ENCODE measurements at regions not wholly inside any gene's neighbourhood (a gene's known extent, or its start where the extent isn't known, plus 50 kb on each side); places are given as distances from the start of the nearest gene placed in this dataset.

DNA sequence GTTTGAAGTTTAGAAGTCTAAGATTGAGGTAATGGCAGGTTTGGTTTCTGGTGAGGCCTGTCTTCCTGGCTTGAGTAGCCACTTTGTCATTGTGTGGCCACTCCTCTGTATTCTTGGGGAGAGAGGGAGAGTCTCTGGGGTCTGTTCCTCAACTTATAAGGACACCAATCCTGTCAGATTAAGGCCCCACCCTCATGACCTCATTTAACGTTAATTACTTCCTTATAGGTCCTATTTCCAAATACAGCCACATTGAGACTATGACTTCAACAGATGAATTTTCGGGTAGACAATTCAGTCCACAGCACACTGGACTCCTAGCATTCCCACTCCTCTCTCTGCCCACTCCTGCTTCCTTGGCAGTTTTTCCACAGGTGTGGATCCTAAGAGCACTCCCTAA lies 350.8 kb upstream of the CASK start:
- H3K9me3 ChIP-seq (ENCODE audit: insufficient read depth, low read length): no peaks in the 10 kb centered on the region
- no peak overlapping the region for H3K4me2 ChIP-seq (ENCODE audit: low read depth, low read length, poor library complexity, severe bottlenecking)
- no peak overlapping the region for H2AFZ ChIP-seq (ENCODE audit: low read depth, low read length, severe bottlenecking)
- no peak overlapping the region for H3K4me3 ChIP-seq (ENCODE audit: insufficient read depth, low read length, poor library complexity, severe bottlenecking)
- no peak overlapping the region for H3K9ac ChIP-seq (ENCODE audit: low read length)
- H3K79me2 ChIP-seq (ENCODE audit: insufficient read depth, low read length): no peaks in the 10 kb centered on the region
- no peaks in the 10 kb centered on the region for H4K20me1 ChIP-seq (ENCODE audit: low read depth, low read length)
- no peaks in the 10 kb centered on the region for H3K9me2 ChIP-seq (replicated peaks; ENCODE audit: insufficient read depth, low read length)
- H3K27ac ChIP-seq (ENCODE audit: low read depth, low read length): no peak overlapping the region
- no peaks in the 10 kb centered on the region for H3K27me3 ChIP-seq (ENCODE audit: low read length)
- no peaks in the 10 kb centered on the region for H3K36me3 ChIP-seq (ENCODE audit: low read length)
- TF ChIP-seq EZH2phosphoT487 (conservative IDR thresholded peaks at IDR 0.05; ENCODE audit: low read length): no peak
- TF ChIP-seq, protein P1, sequence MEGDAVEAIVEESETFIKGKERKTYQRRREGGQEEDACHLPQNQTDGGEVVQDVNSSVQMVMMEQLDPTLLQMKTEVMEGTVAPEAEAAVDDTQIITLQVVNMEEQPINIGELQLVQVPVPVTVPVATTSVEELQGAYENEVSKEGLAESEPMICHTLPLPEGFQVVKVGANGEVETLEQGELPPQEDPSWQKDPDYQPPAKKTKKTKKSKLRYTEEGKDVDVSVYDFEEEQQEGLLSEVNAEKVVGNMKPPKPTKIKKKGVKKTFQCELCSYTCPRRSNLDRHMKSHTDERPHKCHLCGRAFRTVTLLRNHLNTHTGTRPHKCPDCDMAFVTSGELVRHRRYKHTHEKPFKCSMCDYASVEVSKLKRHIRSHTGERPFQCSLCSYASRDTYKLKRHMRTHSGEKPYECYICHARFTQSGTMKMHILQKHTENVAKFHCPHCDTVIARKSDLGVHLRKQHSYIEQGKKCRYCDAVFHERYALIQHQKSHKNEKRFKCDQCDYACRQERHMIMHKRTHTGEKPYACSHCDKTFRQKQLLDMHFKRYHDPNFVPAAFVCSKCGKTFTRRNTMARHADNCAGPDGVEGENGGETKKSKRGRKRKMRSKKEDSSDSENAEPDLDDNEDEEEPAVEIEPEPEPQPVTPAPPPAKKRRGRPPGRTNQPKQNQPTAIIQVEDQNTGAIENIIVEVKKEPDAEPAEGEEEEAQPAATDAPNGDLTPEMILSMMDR (IDR thresholded peaks at IDR 0.05; ENCODE audit: insufficient read depth, low read length, poor library complexity, severe bottlenecking): no peak
- no peaks in the 10 kb centered on the region for H3F3A ChIP-seq (ENCODE audit: insufficient read depth)

GRCh38 chrX:42273387-42273786 lies 350.0 kb upstream of the CASK start:
- H3K27me3 ChIP-seq (ENCODE audit: low read length): no peaks in the 10 kb centered on the region
- H3K27ac ChIP-seq (ENCODE audit: low read depth, low read length): no peak overlapping the region
- H3K4me3 ChIP-seq (ENCODE audit: insufficient read depth, low read length, poor library complexity, severe bottlenecking): no peak overlapping the region
- no peaks in the 10 kb centered on the region for H3K9me3 ChIP-seq (ENCODE audit: insufficient read depth, low read length)
- no peaks in the 10 kb centered on the region for H3K36me3 ChIP-seq (ENCODE audit: low read length)
- H3K4me2 ChIP-seq (ENCODE audit: low read depth, low read length, poor library complexity, severe bottlenecking): no peak overlapping the region
- H3K79me2 ChIP-seq (ENCODE audit: insufficient read depth, low read length): no peaks in the 10 kb centered on the region
- no peak for TF ChIP-seq EZH2phosphoT487 (conservative IDR thresholded peaks at IDR 0.05; ENCODE audit: low read length)
- TF ChIP-seq, protein P1 (IDR thresholded peaks at IDR 0.05; ENCODE audit: insufficient read depth, low read length, poor library complexity, severe bottlenecking): no peak
- H3F3A ChIP-seq (ENCODE audit: insufficient read depth): no peaks in the 10 kb centered on the region
- no peaks in the 10 kb centered on the region for H4K20me1 ChIP-seq (ENCODE audit: low read depth, low read length)
- H3K9ac ChIP-seq (ENCODE audit: low read length): no peak overlapping the region
- H3K9me2 ChIP-seq (replicated peaks; ENCODE audit: insufficient read depth, low read length): no peaks in the 10 kb centered on the region
- no peak overlapping the region for H2AFZ ChIP-seq (ENCODE audit: low read depth, low read length, severe bottlenecking)

GRCh38 chrX:42269186-42269585 lies 345.8 kb upstream of the CASK start:
- H2AFZ ChIP-seq (ENCODE audit: low read depth, low read length, severe bottlenecking): no peak overlapping the region
- H4K20me1 ChIP-seq (ENCODE audit: low read depth, low read length): no peaks in the 10 kb centered on the region
- no peak overlapping the region for H3K4me2 ChIP-seq (ENCODE audit: low read depth, low read length, poor library complexity, severe bottlenecking)
- H3K36me3 ChIP-seq (ENCODE audit: low read length): no peaks in the 10 kb centered on the region
- H3K9me3 ChIP-seq (ENCODE audit: insufficient read depth, low read length): no peaks in the 10 kb centered on the region
- no peaks in the 10 kb centered on the region for H3K79me2 ChIP-seq (ENCODE audit: insufficient read depth, low read length)
- no peaks in the 10 kb centered on the region for H3F3A ChIP-seq (ENCODE audit: insufficient read depth)
- no peak overlapping the region for H3K4me3 ChIP-seq (ENCODE audit: insufficient read depth, low read length, poor library complexity, severe bottlenecking)
- no peak overlapping the region for H3K9ac ChIP-seq (ENCODE audit: low read length)
- H3K27ac ChIP-seq (ENCODE audit: low read depth, low read length): no peak overlapping the region
- TF ChIP-seq EZH2phosphoT487 (conservative IDR thresholded peaks at IDR 0.05; ENCODE audit: low read length): no peak
- TF ChIP-seq, protein P1 (IDR thresholded peaks at IDR 0.05; ENCODE audit: insufficient read depth, low read length, poor library complexity, severe bottlenecking): no peak
- H3K9me2 ChIP-seq (replicated peaks; ENCODE audit: insufficient read depth, low read length): no peaks in the 10 kb centered on the region
- no peaks in the 10 kb centered on the region for H3K27me3 ChIP-seq (ENCODE audit: low read length)

All from SU-DHL-6 (cell line).